HepG2 (cell line): ENCODE measurements at regions not wholly inside any gene's neighbourhood (a gene's known extent, or its start where the extent isn't known, plus 50 kb on each side); places are given as distances from the start of the nearest gene placed in this dataset.

Source experiments
- ATAC-seq: fragments of 200-7000 bp; cut with Tn5 transposase; 3 replicates; pipeline ENCODE4 v1.9.1; 2020; ENCODE audit warnings: mild to moderate bottlenecking, moderate library complexity
- BruUV-seq: library from RNA; stranded (reverse); fragments of 400-500 nt; replicated peaks from 2 replicates; lab custom pipeline; 2021; lab: Mats Ljungman, UMichigan
- CTCF ChIA-PET: fragments of 300-600 bp; formaldehyde crosslinking; extraction: SDS; loops from one replicate; lab custom pipeline; 2021; ENCODE audit warnings: low total read pairs, inconsistent platforms, low intra/inter-chr PET ratio; lab: Yijun Ruan, JAX
- POLR2A ChIA-PET: fragments of 350-600 bp; sonication (Branson Sonifier 250); formaldehyde crosslinking; loops from one replicate; lab custom pipeline; 2020; ENCODE audit warnings: antibody characterized with exemption, inconsistent platforms; lab: Yijun Ruan, JAX
- DNase-seq: peaks from one replicate; pipeline ENCODE4 v3.0.0-alpha.2; 2015; ENCODE audit warnings: low spot score
- FAIRE-seq: peaks from 3 replicates; lab custom pipeline; 2011; peaks lifted over from hg19 to GRCh38; lab: Jason Lieb, UNC
- H2AFZ ChIP-seq: one replicate; pipeline ENCODE4 v1.6.1; 2011; ENCODE audit warnings: low read length, inconsistent platforms
- H3K27ac ChIP-seq: fragments of 300-600 bp; 3 replicates; pipeline ENCODE4 v1.8.0; 2011; ENCODE audit warnings: mixed run types, mild to moderate bottlenecking, mixed read lengths, low read length, inconsistent platforms; ENCODE audit not compliant: insufficient read depth; ENCODE audit errors: extremely low read length
- H3K27me3 ChIP-seq, 2 experiments: fragments of 200-600 bp in 1 of 2; 2 replicates in 1 of 2; 3 replicates in 1 of 2; pipeline versions ENCODE4 v1.6.0 to v1.8.0; 2011; ENCODE audit warnings: low read length in 2 of 2, mild to moderate bottlenecking in 2 of 2, moderate library complexity in 2 of 2, inconsistent platforms in 1 of 2; ENCODE audit not compliant: insufficient read depth in 2 of 2, control insufficient read depth in 1 of 2
- H3K36me3 ChIP-seq, 2 experiments: fragments of 200-600 bp in 1 of 2; replicated peaks in 1 of 2; 2 replicates in 1 of 2; 3 replicates in 1 of 2; pipeline versions ENCODE4 v1.5.1 to v1.8.0; 2011; ENCODE audit warnings: low read length in 2 of 2, inconsistent platforms in 1 of 2; ENCODE audit not compliant: insufficient read depth in 2 of 2, control insufficient read depth in 1 of 2
- H3K4me1 ChIP-seq: 2 replicates; pipeline ENCODE4 v1.5.1; 2012; ENCODE audit warnings: low read length, inconsistent platforms; ENCODE audit not compliant: insufficient read depth
- H3K4me2 ChIP-seq: 2 replicates; pipeline ENCODE4 v1.6.0; 2011; ENCODE audit warnings: low read depth, low read length, inconsistent platforms
- H3K4me3 ChIP-seq, 3 experiments: fragments of 200-600 bp in 1 of 3; sonication (generic), shearing (Covaris generic) in 1 of 3; replicated peaks in 1 of 3; 2 replicates each; pipeline ENCODE4 v1.5.1; 2011 to 2016; ENCODE audit warnings: low read length in 3 of 3, inconsistent platforms in 2 of 3, low read depth in 2 of 3, mild to moderate bottlenecking in 2 of 3, control low read depth in 1 of 3, mixed read lengths in 1 of 3; ENCODE audit not compliant: insufficient read depth in 1 of 3
- H3K79me2 ChIP-seq: one replicate; pipeline ENCODE4 v1.6.1; 2011; ENCODE audit warnings: low read length, inconsistent platforms; ENCODE audit not compliant: insufficient read depth
- H3K9ac ChIP-seq: 2 replicates; pipeline ENCODE4 v1.6.0; 2011; ENCODE audit warnings: mild to moderate bottlenecking, low read depth, low read length, inconsistent platforms; ENCODE audit not compliant: insufficient read depth
- H3K9me3 ChIP-seq: 2 replicates; pipeline ENCODE4 v1.5.1; 2012; ENCODE audit warnings: mild to moderate bottlenecking, low read length
- H4K20me1 ChIP-seq: 2 replicates; pipeline ENCODE4 v1.6.0; 2011; ENCODE audit warnings: inconsistent platforms, mild to moderate bottlenecking, low read length, moderate library complexity; ENCODE audit not compliant: insufficient read depth
- HMG20A ChIP-seq: IDR thresholded peaks from 2 replicates; pipeline ENCODE4 v1.6.1; 2016; ENCODE audit warnings: borderline replicate concordance
- MIER3 ChIP-seq: IDR thresholded peaks from 2 replicates; pipeline ENCODE4 v1.6.1; 2016; ENCODE audit warnings: missing compliant biosample characterization, borderline replicate concordance
- SCMH1 ChIP-seq: sonication (generic); formaldehyde crosslinking; IDR thresholded peaks from 2 replicates; pipeline ENCODE4 v1.9.0; 2021; ENCODE audit warnings: missing genetic modification reagents, mild to moderate bottlenecking, borderline replicate concordance
- TAF15 ChIP-seq: fragments of 200-400 bp; formaldehyde crosslinking; IDR thresholded peaks from one replicate; pipeline ENCODE4 v1.6.1; 2018; ENCODE audit warnings: mild to moderate bottlenecking, low read depth, low read length; ENCODE audit not compliant: poor library complexity, severe bottlenecking
- TFE3 ChIP-seq: IDR thresholded peaks from 2 replicates; pipeline ENCODE4 v1.6.1; 2016
- ZMYM4 ChIP-seq: sonication (generic); formaldehyde crosslinking; IDR thresholded peaks from 2 replicates; pipeline ENCODE4 v1.8.1; 2023; ENCODE audit warnings: mild to moderate bottlenecking, missing genetic modification reagents
- WGBS: methylation state at CpG from one replicate; pipeline ENCODE4 v1.1.6; 2017; ENCODE audit warnings: low lambda C conversion rate; 5-methylcytosine and 5-hydroxymethylcytosine counted together
- in situ Hi-C: cut with HindIII; loops from 2 replicates; pipeline ENCODE4 v1.10.0; 2017; ENCODE audit warnings: low pct_unique_long_range_greater_than_20kb; ENCODE audit not compliant: extremely low pct_ligation_motif_present
- intact Hi-C: fragments of 100-400 bp; cut with micrococcal nuclease; formaldehyde crosslinking; loops from one replicate; pipeline ENCODE4 v1.10.0; 2022; ENCODE audit not compliant: unreplicated experiment

DNA sequence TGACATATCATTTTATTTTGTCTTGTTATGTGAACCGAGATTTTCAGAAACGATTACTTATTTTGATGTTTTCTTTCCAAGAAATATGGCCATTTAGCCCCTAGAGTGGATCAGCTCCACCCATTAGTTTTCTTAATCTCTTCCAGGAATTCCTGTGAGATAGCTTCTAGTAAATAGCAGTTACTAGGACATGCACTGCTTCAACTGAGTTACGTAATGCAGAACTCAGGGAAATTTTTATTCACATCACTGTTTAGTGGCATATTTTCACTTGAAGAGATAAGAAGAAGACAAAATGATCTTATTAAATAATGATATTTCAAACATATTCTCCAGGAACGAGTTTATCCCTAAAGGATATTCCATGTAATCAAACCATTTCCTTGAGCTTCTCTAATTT, 573.5 kb upstream of the CNTNAP5 start:
- Histone ChIP-seq H3K36me3 (no peaks in the 10 kb centered on the region), H2AFZ (no peak overlapping the region), H3K79me2 (no peaks in the 10 kb centered on the region), H3K27me3 (no peaks in the 10 kb centered on the region), H3K4me3 (no peak overlapping the region), H3K27ac (no peak overlapping the region), H3K4me2 (no peak overlapping the region), H3K4me1 (no peaks in the 10 kb centered on the region), H4K20me1 (no peaks in the 10 kb centered on the region), H3K9ac (no peak overlapping the region), H3K9me3 (peaks cover 95% of the 10 kb centered on the region)
- in situ Hi-C loops (no loop called here), intact Hi-C loops (no loop called here)
- FAIRE-seq, result no peak
- BruUV-seq, result no TSS peak
- TF ChIP-seq MIER3 (CRISPR knock-in tag) (no peak), TFE3 (CRISPR knock-in tag) (no peak), SCMH1 (no peak)
- no peak for DNase-seq
- WGBS, result 12% methylated on average over 4 of the region's 4 CpGs
- POLR2A ChIA-PET, result no interaction called here
- ATAC-seq, result no peak
- CTCF ChIA-PET, result no interaction called here

- no peak overlapping the region for H3K4me3 ChIP-seq
- no peak overlapping the region for H3K4me2 ChIP-seq
- in situ Hi-C loops (no loop called here), intact Hi-C loops (no loop called here)
- no peaks in the 10 kb centered on the region for H3K36me3 ChIP-seq
- no peaks in the 10 kb centered on the region for H3K4me1 ChIP-seq
- no peak overlapping the region for H2AFZ ChIP-seq
- H3K27me3 ChIP-seq, result no peaks in the 10 kb centered on the region
- no TSS peak for BruUV-seq
- ChIA-PET CTCF (no interaction called here), POLR2A (no interaction called here)
- no peak overlapping the region for H3K27ac ChIP-seq
- no peaks in the 10 kb centered on the region for H4K20me1 ChIP-seq
- peaks cover 92% of the 10 kb centered on the region for H3K9me3 ChIP-seq
- ATAC-seq (no peak), FAIRE-seq (no peak), DNase-seq (no peak)
- under 1% methylated on average over 4 of the region's 4 CpGs for WGBS
- no peak for TF ChIP-seq ZMYM4 (CRISPR knock-in tag)
- no peak for TF ChIP-seq HMG20A
- TF ChIP-seq TAF15, result no peak
- no peak overlapping the region for H3K9ac ChIP-seq
- no peaks in the 10 kb centered on the region for H3K79me2 ChIP-seq
Observed at GRCh38 chr2:123453046-123453700, 571.9 kb upstream of the CNTNAP5 start.
